GM18508 (cell line): ENCODE measurements at regions not wholly inside any gene's neighbourhood (a gene's known extent, or its start where the extent isn't known, plus 50 kb on each side); places are given as distances from the start of the nearest gene placed in this dataset.
"Not testable (repeated sequence)": the region's sequence is repeated elsewhere in the genome, so short reads cannot be mapped to it uniquely, and the experiment has no call there.

ENCODE experiments used
- ATAC-seq: cut with Tn5 transposase; IDR thresholded peaks from one replicate; pipeline ENCODE4 v1.9.1; 2021; ENCODE audit warnings: moderate number of reproducible peaks; ENCODE audit not compliant: insufficient read depth, unreplicated experiment

DNA sequence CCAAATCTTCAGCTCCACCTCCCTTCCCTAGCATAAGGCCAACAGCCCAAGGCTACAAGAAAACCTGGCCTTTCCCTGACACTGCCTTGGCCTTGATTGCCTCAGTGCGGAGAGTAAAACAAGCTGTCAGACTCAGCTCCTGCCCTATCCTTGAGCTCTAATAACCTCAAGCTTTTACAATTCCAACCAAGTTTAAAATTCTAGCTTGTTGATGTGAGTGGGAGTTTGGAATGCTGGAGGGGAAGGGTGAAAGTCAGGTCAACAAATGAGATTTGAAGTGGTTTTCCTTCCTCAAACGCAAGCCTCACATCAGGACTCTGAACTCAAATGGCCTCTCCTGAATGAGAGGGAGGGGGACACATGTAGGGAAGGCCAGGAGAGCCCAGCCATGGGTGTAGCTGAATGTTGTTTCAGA, 197.0 kb upstream of the VLDLR start:
- no peak for ATAC-seq

DNA sequence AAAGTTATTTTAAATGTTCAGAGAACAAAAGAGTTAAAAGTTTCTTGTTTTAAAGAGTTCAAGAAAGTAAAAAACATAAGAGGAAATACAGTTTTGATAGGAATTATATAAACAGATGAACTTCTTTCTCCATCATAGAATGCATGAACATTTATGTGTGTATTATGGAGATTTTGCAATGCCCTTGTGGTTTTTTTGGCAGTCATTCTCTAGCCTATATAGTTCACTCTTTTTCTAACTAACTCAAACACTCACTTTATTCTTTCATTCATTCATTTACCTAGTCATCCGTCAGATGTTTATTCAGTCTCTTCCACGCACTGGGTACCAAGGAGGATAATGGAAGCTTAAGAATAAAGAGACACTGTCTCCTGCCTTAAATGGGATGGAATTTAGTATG, 195.9 kb upstream of the VLDLR start:
- no peak for ATAC-seq

DNA sequence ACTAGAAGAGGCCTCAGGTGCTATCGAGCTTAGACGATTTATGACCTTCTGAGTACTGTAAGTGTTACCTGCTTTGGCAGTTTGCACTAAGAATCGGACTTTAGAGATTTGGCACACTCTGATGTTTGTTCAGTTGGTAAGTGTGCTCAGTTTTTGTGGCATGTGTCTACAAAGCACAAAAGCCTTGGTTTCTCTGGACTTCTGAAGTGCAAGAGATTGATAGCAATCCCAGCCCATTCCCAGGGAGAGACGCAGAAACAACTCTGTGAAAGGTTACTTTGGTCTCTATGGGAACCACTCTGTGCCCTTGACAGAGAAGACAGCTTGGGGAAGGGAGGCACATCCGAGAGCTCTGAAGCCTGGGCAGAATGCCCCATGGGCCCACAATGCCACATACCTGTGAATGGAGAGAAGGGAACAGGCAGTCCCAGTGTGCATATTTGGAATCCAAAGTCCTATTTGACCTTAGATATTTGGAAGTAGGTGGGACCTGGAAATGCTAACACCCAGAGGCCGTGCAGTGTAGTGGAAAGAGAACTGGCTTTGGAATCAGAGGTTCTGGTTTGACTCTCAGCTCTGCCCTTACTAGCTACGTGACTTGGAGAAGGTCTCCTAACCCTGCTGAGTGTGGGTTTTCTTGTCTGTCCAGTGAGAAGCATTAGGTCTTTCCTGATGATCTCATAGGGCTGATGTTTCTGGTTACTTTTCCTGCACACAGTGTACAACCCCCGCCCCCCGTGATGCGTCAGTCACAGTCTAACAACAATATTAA, 194.3 kb upstream of the VLDLR start:
- no peak for ATAC-seq

DNA sequence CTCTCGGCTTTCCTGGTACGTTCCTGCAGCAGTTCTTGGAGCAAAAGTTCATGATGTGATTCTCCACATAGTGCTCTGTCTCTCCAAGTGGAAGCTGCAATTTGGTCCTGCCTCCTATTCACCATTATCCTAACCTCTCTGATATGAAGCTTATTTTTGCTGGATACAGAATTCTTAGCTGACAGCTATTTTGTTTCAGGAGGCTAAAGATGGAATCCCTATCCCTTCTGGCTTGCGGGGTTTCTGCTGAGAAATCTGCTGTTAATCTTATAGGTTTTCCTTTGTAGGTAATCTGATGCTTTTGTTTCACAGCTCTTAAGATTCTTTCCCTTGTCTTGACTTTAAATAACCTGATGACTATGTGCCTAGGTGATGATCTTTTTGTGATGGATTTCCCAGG, 181.6 kb upstream of the VLDLR start:
- no peak for ATAC-seq

DNA sequence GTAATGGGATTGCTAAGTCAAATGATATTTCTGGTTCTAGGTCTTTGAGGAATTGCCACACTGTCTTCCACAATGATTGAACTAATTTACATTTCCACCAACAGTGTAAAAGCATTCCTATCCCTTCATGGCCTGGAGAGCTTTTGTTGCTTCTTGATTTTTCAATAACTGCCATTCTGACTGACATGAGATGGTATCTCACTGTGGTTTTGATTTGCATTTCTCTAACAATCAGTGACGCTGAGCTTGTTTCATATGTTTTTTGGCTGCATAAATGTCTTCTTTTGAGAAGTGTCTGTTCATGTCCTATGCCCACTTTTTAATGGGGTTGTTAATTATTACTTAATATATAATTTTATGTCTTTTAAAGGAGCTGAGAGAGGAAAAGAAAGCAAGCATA, 177.7 kb upstream of the VLDLR start:
- not testable (repeated sequence) for ATAC-seq

DNA sequence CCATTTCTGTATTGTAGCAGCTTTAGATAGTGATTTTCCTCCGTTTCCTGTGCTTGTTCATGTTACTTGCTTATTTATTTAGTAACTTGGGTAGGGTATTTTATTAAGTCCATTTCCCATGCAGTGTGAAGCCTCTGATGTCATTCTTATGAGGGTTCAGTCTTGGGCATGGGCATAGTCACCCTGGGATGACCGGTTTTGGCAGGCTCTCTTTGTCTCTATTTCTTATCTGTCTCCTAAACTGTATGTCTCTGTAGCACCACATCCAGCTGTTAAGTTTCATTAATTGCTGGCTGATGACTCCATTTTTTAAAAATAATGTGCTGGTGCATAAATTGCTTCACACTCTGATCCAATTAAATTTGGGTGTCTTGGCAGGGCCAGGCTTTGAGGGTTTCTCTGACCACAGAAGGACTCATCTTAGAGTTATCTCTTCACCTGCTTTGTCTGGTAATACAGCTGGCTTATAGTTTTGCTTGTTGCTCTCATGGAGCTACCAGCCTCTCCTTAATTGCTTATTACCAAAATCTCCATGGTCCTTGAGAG, 173.3 kb upstream of the VLDLR start:
- no peak for ATAC-seq

DNA sequence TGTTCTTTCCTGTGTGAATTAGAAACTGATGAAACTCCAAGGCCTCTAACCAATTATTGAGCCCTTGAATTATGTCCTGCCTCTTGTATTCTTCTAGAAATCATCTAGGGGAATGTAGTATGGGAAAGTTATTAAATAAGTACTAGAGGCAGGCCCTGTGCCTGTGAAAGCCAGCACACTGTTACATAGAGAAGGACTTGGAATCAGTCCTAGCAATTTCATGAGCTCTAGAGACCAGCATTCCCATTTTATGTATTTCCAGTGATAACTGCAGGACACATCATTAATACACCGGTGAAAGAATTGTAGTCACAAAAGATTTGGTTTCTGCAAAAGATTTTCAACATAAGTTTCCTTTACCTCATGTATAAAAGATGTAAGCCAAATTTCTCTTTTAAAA, 168.5 kb upstream of the VLDLR start:
- ATAC-seq = no peak

DNA sequence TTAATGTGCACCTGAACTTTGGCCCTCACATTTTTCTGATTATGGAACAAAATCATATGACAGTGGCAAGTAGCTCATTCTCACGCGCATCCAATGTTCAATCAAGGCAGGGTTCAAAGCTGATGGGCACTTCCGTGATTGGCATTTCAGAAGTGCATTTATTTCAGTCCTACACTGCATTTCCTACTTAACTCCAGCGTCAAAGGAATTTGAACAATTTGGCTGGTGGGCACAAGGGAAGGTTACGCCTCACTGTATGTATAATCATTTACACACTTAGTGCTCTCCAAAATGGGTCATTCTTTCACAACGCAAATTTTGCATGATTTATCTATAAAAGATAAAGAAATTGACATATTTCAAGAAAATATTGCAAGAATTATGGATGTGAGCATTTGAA, 167.9 kb upstream of the VLDLR start:
- ATAC-seq = no peak

DNA sequence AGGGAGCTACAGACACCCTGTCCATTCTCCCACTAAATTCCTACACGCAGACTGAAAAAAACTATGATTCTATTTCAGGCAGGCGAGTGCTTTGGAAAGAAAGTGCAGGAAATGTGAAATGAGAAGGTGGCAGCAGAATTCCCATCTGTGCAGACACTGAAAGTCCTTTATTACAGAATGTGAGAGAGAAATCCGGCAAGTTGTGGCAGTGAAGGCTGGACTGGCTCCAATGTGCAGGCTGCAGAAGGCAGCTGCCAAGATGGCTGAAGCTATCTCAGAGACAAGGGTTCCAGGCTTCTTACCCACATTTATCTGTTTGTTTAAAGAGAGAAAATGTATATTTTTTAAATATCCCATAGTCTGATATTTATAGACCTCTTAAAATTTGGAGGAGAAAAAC, 161.8 kb upstream of the VLDLR start:
- no peak for ATAC-seq

DNA sequence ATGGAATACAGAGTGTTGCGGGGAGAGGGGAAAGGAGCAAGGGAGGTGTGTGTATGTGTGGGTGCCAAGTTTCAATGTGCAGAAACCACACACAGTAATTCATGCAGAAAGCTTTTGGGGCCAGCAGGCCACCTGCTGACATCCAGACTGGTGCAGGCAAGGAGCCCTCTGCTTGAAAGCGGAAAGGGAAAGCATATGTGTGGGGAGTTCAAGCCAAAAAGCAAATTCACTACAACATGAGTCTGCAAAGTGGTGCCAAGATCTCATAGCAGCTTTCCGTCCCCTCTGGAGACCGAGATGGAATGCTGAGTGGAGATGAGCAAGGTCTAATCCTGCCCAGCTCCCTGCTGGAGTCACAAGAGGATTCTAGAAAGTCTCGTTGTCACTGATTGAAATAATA, 159.7 kb upstream of the VLDLR start:
- no peak for ATAC-seq

DNA sequence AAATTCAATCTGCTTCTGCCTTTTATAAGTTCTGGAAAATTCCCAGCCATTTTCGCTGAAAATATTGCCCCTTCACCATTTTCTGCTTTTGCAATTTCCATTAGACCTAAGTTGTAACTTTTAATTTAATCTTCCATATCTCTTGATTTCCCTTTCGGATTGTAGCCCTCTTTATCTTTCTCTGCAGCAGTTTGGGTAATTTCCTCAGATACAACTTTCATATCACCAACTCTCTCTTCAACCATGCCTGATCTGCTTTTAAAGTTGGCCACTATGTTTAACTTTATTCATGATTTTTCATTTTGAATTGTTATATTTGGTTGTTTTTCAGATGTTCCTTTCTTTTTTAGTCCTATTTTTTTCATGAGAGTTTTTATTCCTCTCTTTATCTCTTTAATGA, 157.0 kb upstream of the VLDLR start:
- no peak for ATAC-seq

DNA sequence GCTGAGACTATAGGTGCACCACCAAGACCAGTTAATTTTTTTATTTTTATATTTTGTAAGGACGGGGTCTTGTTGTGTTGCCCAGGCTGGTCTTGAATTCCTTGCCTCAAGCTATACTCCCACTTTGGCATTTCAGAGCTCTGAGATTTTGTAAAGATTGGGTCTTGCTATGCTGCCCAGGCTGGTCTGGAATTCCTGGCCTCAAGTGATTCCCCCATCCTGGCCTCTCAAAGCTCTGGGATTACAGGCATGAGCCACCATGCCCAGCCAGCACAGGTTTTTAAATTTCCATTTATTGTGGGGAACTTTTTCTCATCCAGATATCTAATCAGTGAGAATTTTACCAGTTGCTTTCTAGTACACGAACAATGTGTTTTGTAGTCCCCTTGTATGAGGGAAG, 156.1 kb upstream of the VLDLR start:
- ATAC-seq = no peak

DNA sequence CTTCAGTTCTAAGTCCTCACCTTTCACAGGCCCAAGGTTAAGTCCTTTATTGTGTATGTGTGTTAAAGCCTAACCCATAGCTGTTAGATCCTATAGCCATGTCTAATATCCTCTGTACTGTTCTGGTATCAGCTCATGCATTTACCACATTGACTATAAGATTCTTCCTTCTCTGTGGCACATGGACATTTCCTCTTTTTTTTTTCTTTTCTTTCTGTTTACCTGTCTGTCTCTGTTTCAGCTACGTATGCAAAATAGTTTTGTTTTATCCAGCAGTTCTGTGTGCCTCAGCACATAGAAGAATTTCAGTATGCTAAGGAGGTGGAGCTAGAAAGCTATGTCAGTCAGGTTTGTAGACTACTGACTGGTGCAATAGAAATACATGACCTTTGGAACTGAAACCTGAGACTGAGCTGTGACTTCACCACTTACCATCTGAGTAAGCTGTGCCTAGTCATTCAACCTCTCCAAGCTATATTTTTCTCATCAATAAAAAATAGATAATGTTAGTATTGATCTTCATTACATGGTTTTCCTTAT, 155.6 kb upstream of the VLDLR start:
- peak; percentile 99 for ATAC-seq

DNA sequence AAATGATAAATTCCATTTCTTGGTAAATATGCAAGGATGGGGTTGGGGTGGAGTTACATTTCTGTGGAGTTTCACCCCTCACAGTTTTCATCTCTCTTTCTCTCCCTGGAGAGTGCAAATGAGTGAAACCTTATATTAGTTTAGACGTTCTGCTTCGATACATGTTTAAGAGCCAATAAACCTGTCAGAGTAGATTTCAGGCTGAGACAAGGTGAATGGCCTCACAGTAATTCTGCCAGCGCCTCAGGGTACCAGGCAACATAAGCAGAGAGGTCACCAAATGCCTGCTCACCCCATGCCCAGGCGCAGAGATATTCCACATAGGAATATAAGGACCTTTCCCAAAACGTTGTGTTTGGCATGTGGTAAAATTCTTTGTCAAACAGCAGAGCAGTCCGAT, 154.9 kb upstream of the VLDLR start:
- ATAC-seq = no peak

DNA sequence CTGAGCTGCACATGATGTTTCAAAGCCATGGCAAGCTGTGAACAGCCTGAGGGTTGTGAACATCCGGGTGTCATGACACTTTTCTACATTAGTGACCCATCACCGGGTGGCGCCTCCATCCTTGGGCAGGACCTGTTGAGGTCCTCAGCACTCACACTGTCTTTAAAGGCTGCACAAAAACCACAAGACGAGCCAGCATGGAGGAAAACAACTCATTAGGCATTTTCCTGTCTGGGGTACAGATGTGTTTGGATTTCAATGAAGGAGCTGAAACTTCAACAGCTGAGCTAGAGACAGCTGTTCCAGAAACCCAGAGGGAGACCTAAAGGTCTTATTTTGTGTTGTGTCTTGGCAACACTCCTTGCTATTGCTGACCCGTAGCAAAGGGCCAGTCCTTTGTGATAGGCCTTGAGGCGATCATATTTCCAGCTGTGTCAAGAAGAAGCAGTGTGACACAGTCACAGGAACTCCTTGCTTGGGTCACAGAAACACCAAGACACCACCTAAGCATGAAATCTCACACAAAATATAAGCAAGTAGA, 151.8 kb upstream of the VLDLR start:
- ATAC-seq = no peak

DNA sequence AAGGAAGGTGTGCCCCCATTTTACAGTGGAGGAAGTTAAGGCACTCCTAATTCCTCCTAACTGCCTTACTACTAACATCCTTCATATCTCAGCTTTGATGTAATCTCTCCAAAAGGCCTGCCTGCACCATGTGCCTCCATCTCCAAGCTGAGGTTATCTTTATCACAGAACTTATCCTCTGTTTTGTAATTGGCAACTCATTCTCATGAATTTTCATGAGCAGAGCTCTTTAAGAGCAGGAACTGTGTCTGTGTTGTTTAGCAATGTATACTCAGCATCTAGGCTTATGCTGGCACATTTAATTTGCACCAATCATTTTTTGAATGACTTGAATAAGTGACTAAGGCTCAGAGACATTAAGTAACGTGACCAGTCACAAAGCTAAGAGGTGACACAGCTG, 147.9 kb upstream of the VLDLR start:
- ATAC-seq = no peak

DNA sequence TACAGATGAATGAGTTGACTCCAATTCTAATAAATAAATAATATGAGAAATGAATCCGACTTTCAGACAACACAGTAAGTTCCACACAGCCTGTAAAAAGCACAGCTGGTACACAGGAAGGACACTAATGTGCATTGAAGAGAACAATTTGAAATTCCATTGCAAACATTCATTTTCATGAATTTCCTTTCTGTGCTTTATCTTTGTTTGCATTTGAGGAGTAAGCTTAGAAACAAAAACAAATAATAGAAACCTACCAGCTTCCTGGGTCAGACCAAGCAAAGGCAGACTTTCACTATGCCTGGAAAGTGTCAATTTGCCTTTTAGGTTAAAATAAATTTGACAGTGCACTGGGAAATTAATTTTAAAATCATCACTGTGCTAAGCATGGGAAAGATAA, 143.8 kb upstream of the VLDLR start:
- ATAC-seq = no peak

DNA sequence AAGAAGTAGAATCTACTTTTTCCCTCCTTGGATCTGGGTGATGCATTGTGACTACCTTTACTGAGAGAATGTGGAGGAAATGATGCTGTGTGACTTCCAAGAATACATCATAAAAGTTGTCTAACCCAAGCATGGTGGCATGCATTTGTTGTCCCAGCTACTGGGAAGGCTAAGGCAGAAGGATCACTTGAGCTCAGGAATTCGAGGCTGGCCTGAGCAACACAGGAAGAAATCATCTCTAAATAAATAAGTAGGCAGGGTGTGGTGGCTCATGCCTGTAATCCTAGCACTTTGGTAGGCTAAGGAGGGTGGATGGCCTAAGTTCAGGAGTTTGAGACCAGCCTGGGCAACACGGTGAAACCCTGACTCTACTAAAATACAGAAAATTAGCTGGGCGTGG, 143.2 kb upstream of the VLDLR start:
- no peak for ATAC-seq

DNA sequence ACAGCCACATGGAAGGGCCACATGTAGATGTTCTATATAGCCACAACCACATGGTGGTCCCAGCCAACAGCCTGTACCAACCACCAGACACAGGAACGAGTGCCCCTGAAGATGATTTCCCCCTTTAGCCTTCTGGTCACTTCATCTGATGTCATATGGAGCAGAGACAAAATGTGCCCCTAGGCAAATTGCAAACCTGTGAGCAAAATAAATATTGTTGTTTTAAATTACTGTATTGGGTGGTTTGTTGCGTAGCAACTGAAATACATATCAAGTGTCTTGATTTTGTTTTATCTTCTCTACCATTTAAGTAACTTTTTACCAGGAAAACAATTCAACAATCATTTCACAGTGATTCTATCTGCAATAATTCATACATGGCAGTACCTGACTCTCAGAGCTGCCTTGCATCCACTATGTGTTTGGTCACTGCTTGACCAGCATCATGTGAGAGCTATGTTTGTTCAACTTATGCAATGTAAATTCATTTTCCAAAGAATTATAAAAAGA, 142.5 kb upstream of the VLDLR start:
- no peak for ATAC-seq

DNA sequence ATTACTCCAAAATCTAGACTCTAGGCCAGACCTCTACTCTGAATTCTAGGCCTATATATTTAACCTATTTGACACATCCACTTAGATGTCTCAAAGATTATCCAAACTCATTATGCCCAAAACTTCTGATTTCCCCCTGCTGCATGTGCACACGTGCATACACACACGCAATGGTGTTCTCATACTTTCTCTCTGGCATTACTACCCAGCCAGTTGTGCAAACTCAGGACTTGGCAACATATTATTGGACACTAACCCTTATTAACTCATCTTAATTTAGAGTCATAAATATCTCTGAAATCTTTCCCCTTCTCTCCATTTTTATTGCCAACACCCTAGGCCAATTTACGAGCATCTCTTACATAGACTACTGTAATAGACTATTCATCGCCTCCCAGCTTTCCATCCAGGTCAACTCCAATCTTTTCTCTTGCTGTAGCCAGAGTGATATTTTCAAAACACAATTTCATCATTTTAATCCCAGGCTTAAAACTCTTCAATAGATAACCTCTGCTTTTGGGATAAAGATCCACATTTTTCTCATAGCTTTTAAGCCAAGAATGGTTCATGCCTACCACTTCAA, 141.2 kb upstream of the VLDLR start:
- no peak for ATAC-seq

DNA sequence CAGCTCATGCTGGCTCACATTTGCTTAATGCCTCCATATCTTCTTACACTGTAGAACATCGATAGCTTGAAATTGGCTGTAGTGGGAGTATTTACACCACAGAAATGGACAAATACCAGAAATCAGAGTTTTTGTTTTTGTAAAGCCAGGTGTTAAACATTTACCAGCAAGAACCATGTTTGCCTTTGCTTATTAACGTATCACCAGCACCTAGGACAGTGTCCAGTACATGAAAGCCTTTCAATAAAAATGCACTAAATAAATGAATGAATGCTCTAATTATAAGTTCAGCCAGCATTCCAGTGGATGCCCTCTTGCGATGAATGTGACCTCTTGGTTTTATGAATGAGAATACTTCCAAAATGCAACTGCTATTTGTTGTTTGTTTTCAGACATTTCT, 140.4 kb upstream of the VLDLR start:
- no peak for ATAC-seq
